Activated CD4-positive, alpha-beta T cell treated with anti-CD3 and anti-CD28 coated beads for 36 hours (primary cell): ENCODE measurements at regions not wholly inside any gene's neighbourhood (a gene's known extent, or its start where the extent isn't known, plus 50 kb on each side); places are given as distances from the start of the nearest gene placed in this dataset.

ENCODE experiments used
- ATAC-seq: fragments of 200-7000 bp; cut with Tn5 transposase; one replicate; pipeline ENCODE4 v1.10.0; 2021; ENCODE audit warnings: mild to moderate bottlenecking, moderate library complexity
- CTCF ChIA-PET: fragments of 350-600 bp; sonication (Branson Sonifier 250); formaldehyde crosslinking; loops from one replicate; lab custom pipeline; 2021; ENCODE audit warnings: antibody characterized with exemption; lab: Charles Lee
- POLR2A ChIA-PET: fragments of 350-600 bp; sonication (Branson Sonifier 250); formaldehyde crosslinking; loops from one replicate; lab custom pipeline; 2021; ENCODE audit warnings: antibody characterized with exemption, inconsistent platforms; lab: Charles Lee
- DNase-seq: peaks from one replicate; pipeline ENCODE4 v3.0.0-alpha.2; 2020
- H3K27ac Mint-ChIP-seq: one replicate; pipeline ENCODE4 v1.8.0; 2021; ENCODE audit warnings: mixed read lengths
- H3K27me3 Mint-ChIP-seq: one replicate; pipeline ENCODE4 v1.8.0; 2021; ENCODE audit warnings: mixed read lengths
- H3K36me3 Mint-ChIP-seq: one replicate; pipeline ENCODE4 v1.8.0; 2021; ENCODE audit warnings: low read depth, mixed read lengths
- H3K4me1 Mint-ChIP-seq: one replicate; pipeline ENCODE4 v1.8.0; 2021; ENCODE audit warnings: mixed read lengths
- H3K4me3 Mint-ChIP-seq: one replicate; pipeline ENCODE4 v1.8.0; 2021; ENCODE audit warnings: mild to moderate bottlenecking, moderate library complexity, mixed read lengths
- H3K9me3 Mint-ChIP-seq: one replicate; pipeline ENCODE4 v1.8.0; 2021; ENCODE audit warnings: low read depth, mixed read lengths
- intact Hi-C, 2 experiments: fragments of 100-400 bp; cut with DNase I in 1 of 2; cut with micrococcal nuclease in 1 of 2; formaldehyde crosslinking; loops; one replicate each; pipeline versions ENCODE4 v1.14.2 to v1.15.1; 2022 to 2024; cut with DNase I, micrococcal nuclease

DNA sequence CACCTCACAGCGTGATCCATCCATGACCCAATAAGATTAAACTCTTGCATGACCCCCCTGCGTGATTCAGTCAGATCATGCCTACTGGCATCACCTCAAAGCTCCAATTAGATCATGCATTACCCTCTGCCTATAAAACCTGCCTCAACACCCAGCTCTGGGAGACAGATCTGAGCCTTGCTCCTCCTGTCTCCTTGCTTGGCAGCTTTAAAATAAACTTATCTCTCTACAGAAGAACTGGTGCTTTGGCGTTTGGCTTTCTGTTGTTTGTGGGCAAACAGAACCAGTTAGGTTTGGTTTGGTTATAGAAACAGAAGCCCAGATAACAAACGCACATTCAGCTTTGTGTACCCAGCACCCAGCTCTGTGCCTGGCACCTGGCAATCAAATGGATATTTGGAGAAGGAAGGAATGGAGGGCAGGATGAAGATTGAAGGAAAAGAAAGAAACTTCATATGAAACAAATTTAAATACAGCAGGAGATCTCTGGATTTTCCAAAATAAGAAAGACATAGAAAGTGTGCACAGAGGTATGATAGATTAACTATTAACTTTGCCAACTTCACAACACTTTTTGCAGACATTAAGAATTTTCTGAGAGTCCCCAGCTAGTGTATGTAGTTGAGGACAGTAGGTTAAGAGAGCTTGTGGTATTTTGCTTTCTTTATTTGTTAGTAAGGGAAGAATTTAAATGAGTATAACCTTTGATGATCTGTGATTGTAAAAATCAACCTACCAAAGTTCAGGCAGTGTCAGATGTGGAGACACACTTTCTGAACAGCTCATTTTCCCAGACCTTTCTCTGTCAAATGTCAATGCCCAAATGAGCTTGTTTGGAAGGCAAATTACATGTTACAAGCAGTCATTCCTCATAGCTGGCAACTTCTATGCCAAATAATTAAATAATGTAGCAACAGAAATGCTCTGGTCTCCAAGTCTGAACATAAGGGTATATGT is 102.1 kb upstream of the ASTN2 start:
- no peaks in the 10 kb centered on the region for H3K36me3 Mint-ChIP-seq
- ChIA-PET POLR2A (no interaction called here), CTCF (no interaction called here)
- no peaks in the 10 kb centered on the region for H3K9me3 Mint-ChIP-seq
- H3K4me1 Mint-ChIP-seq: no peaks in the 10 kb centered on the region
- DNase-seq (no peak), ATAC-seq (no peak)
- peaks cover 7% of the 10 kb centered on the region for H3K27me3 Mint-ChIP-seq
- intact Hi-C loops: no loop called here
- H3K27ac Mint-ChIP-seq: no peak overlapping the region
- no peak overlapping the region for H3K4me3 Mint-ChIP-seq

DNA sequence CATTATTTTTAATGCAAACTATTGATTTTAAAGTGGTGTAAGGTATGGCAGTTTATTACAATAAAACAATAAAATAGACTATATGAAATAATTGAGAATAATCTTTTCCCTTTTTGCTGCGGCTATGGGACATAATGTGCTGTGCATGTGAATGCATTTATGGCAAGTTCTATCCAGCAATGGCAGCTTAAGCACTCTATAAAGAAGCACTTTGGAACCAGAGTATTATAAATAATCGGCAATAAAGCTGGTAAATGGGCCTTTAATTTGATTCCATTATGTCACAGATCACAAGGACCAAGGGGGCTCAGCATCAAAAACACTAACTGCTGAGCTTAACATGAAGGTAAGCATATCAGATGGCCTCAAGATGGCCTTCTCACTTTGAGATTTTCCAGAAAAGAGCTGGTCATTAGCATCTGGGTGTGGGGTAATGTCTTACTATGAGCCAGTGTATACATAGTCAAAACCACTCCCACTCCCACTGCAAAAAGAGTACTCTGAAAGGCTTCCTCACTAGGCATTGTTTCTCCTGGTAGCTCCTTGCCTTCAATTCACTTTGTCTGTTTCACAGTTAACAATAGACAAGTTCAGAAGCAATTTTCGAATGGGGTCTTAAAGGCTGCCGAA is 97.1 kb upstream of the ASTN2 start:
- no peak overlapping the region for H3K27ac Mint-ChIP-seq
- no peaks in the 10 kb centered on the region for H3K36me3 Mint-ChIP-seq
- H3K9me3 Mint-ChIP-seq: no peaks in the 10 kb centered on the region
- no peak for DNase-seq
- H3K27me3 Mint-ChIP-seq: peaks cover 7% of the 10 kb centered on the region
- no peak for ATAC-seq
- intact Hi-C loops: no loop called here
- ChIA-PET POLR2A (no interaction called here), CTCF (interaction anchor here (0.6 kb wide), 1 partner anchor 22 kb away, joined by 3 read pairs; no protein-coding TSS in a partner anchor)
- H3K4me1 Mint-ChIP-seq: no peaks in the 10 kb centered on the region
- H3K4me3 Mint-ChIP-seq: no peak overlapping the region

- Mint-ChIP-seq H3K4me1 (no peaks in the 10 kb centered on the region), H3K27ac (no peak overlapping the region), H3K36me3 (no peaks in the 10 kb centered on the region), H3K4me3 (no peak overlapping the region), H3K27me3 (no peaks in the 10 kb centered on the region), H3K9me3 (no peaks in the 10 kb centered on the region)
- ChIA-PET POLR2A (no interaction called here), CTCF (interaction anchor here (1.0 kb wide), 1 partner anchor 11 kb away, joined by 3 read pairs; no protein-coding TSS in a partner anchor)
- ATAC-seq (no peak), DNase-seq (no peak)
- intact Hi-C loops: no loop called here
Observed at GRCh38 chr9:117496307-117496706, 81.5 kb upstream of the ASTN2 start.

DNA sequence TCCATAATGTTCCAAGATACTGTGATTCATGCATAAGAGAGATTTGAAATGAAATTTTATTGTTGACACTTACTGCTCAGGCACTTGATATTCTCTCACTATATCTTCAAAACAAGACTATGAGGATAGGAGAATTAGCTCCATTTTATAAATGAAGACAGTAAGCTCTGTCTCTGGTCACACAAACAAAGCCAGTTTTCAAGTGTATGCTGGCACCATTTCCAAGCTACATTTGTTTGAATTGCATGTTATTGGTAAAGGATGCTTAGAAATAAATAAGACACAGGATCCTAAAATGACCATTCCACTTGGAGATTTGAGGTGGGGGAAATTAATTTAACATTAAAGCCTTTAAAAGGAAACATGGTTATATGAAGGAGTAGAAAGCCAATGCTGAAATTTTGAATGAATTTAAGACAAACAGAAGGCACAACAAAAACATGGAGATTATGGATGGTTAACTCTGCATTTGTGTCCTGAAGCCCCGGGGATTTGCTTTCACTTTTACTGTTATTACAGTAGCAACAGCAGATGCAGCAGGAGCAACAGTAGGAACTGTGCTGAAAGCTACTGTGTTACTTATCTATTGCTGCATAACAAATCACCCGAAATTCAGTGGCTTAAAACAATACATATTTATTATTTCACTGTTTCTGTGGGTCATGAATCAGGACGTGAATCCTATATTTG is 79.7 kb upstream of the ASTN2 start:
- Mint-ChIP-seq H3K9me3 (no peaks in the 10 kb centered on the region), H3K36me3 (no peaks in the 10 kb centered on the region), H3K4me1 (no peaks in the 10 kb centered on the region), H3K4me3 (no peak overlapping the region), H3K27ac (no peak overlapping the region), H3K27me3 (peaks cover under 1% of the 10 kb centered on the region)
- ChIA-PET CTCF (interaction anchor here (1.0 kb wide), 1 partner anchor 19 kb away, joined by 3 read pairs; no protein-coding TSS in a partner anchor), POLR2A (no interaction called here)
- intact Hi-C loops: no loop called here
- no peak for ATAC-seq
- DNase-seq: no peak

GRCh38 chr9:117492476-117492875 is 77.6 kb upstream of the ASTN2 start:
- H3K27ac Mint-ChIP-seq: no peak overlapping the region
- peaks cover 2% of the 10 kb centered on the region for H3K9me3 Mint-ChIP-seq
- peaks cover 4% of the 10 kb centered on the region for H3K27me3 Mint-ChIP-seq
- no peaks in the 10 kb centered on the region for H3K36me3 Mint-ChIP-seq
- no peaks in the 10 kb centered on the region for H3K4me1 Mint-ChIP-seq
- no peak for ATAC-seq
- H3K4me3 Mint-ChIP-seq: no peak overlapping the region
- intact Hi-C loops: no loop called here
- DNase-seq: no peak
- CTCF ChIA-PET: no interaction called here
- POLR2A ChIA-PET: no interaction called here

- Mint-ChIP-seq H3K4me1 (no peaks in the 10 kb centered on the region), H3K36me3 (no peaks in the 10 kb centered on the region), H3K9me3 (peaks cover 2% of the 10 kb centered on the region), H3K4me3 (no peak overlapping the region), H3K27me3 (peaks cover 6% of the 10 kb centered on the region), H3K27ac (no peak overlapping the region)
- ChIA-PET CTCF (no interaction called here), POLR2A (no interaction called here)
- DNase-seq (no peak), ATAC-seq (no peak)
- intact Hi-C loops: no loop called here
Observed at GRCh38 chr9:117491491-117491890, 76.6 kb upstream of the ASTN2 start.

DNA sequence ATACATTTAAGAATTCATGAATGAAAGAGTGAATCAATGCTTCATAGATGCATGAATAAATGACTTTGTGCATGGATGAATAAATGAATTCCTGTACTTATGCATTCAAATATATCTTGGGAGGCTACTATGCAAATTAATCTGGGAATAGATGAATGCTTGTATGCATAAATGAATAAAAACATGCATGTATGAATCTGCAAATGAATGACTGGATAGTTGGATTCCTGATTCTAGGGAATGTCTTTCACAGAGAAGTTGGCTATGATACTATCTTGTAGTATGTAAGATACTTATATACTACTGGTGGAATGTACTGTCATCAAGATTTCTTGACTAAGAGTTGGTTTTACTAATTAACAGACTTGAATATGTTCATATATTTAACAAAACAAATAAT is 75.3 kb upstream of the ASTN2 start:
- ChIA-PET POLR2A (no interaction called here), CTCF (interaction anchor here (1.1 kb wide), 1 partner anchor 41 kb away, joined by 3 read pairs; no protein-coding TSS in a partner anchor)
- no peak overlapping the region for H3K27ac Mint-ChIP-seq
- ATAC-seq (no peak), DNase-seq (no peak)
- H3K4me3 Mint-ChIP-seq: no peak overlapping the region
- no peaks in the 10 kb centered on the region for H3K4me1 Mint-ChIP-seq
- peaks cover 8% of the 10 kb centered on the region for H3K27me3 Mint-ChIP-seq
- no peaks in the 10 kb centered on the region for H3K36me3 Mint-ChIP-seq
- intact Hi-C loops: no loop called here
- peaks cover 2% of the 10 kb centered on the region for H3K9me3 Mint-ChIP-seq

GRCh38 chr9:117488659-117489058 is 73.8 kb upstream of the ASTN2 start:
- ATAC-seq (no peak), DNase-seq (no peak)
- Mint-ChIP-seq H3K27ac (no peak overlapping the region), H3K4me3 (no peak overlapping the region), H3K36me3 (no peaks in the 10 kb centered on the region), H3K9me3 (peaks cover 2% of the 10 kb centered on the region), H3K27me3 (peaks cover 8% of the 10 kb centered on the region), H3K4me1 (no peaks in the 10 kb centered on the region)
- intact Hi-C loops: no loop called here
- POLR2A ChIA-PET: no interaction called here
- CTCF ChIA-PET: interaction anchor here (1.1 kb wide), 1 partner anchor 21 kb away, joined by 3 read pairs; no protein-coding TSS in a partner anchor

- peaks cover 10% of the 10 kb centered on the region for H3K27me3 Mint-ChIP-seq
- no peaks in the 10 kb centered on the region for H3K4me1 Mint-ChIP-seq
- ATAC-seq (peak; percentile 74), DNase-seq (peak; percentile 65)
- ChIA-PET POLR2A (no interaction called here), CTCF (interaction anchor here (0.6 to 1.3 kb wide), 9 partner anchors 8 to 643 kb away, joined by 3 to 6 read pairs (median 4); no protein-coding TSS in a partner anchor)
- H3K4me3 Mint-ChIP-seq: no peak overlapping the region
- intact Hi-C loops: loop anchor here in 1 of 2 experiments (1.0 kb wide), 1 partner anchor 69 kb away; no protein-coding TSS in a partner anchor
- no peak overlapping the region for H3K27ac Mint-ChIP-seq
- no peaks in the 10 kb centered on the region for H3K36me3 Mint-ChIP-seq
- peaks cover 2% of the 10 kb centered on the region for H3K9me3 Mint-ChIP-seq
Observed at GRCh38 chr9:117487555-117488175, 72.8 kb upstream of the ASTN2 start.

GRCh38 chr9:117486426-117486825 is 71.6 kb upstream of the ASTN2 start:
- ATAC-seq: no peak
- intact Hi-C loops: no loop called here
- ChIA-PET POLR2A (no interaction called here), CTCF (interaction anchor here (1.0 kb wide), 1 partner anchor 42 kb away, joined by 3 read pairs; no protein-coding TSS in a partner anchor)
- no peak for DNase-seq
- peaks cover 2% of the 10 kb centered on the region for H3K9me3 Mint-ChIP-seq
- H3K27ac Mint-ChIP-seq: no peak overlapping the region
- H3K4me1 Mint-ChIP-seq: no peaks in the 10 kb centered on the region
- no peak overlapping the region for H3K4me3 Mint-ChIP-seq
- H3K27me3 Mint-ChIP-seq: peaks cover 10% of the 10 kb centered on the region
- no peaks in the 10 kb centered on the region for H3K36me3 Mint-ChIP-seq

GRCh38 chr9:117485176-117485575 is 70.3 kb upstream of the ASTN2 start:
- Mint-ChIP-seq H3K27me3 (peaks cover 10% of the 10 kb centered on the region), H3K4me1 (no peaks in the 10 kb centered on the region), H3K27ac (no peak overlapping the region), H3K4me3 (no peak overlapping the region), H3K9me3 (peaks cover 2% of the 10 kb centered on the region), H3K36me3 (no peaks in the 10 kb centered on the region)
- DNase-seq (no peak), ATAC-seq (no peak)
- intact Hi-C loops: no loop called here
- ChIA-PET POLR2A (no interaction called here), CTCF (interaction anchor here (1.0 kb wide), 1 partner anchor 10 kb away, joined by 3 read pairs; no protein-coding TSS in a partner anchor)
